ENCODE measurements at regions not wholly inside any gene's neighbourhood (a gene's known extent, or its start where the extent isn't known, plus 50 kb on each side); places are given as distances from the start of the nearest gene placed in this dataset.

- ATAC-seq (replicated peaks in 1 of 4) (no peak), DNase-seq (no peak)
- H3K4me3 Mint-ChIP-seq: no peak overlapping the region
- CTCF ChIA-PET: no interaction called here
- no peaks in the 10 kb centered on the region for H3K36me3 Mint-ChIP-seq
- WGBS (ENCODE audit: insufficient coverage): 86% methylated on average over 6 of the region's 10 CpGs
- Histone ChIP-seq H3K27ac (ENCODE audit: low read length) (no peak overlapping the region), H3K4me1 (ENCODE audit: control insufficient read depth in 1 of 2, extremely low read depth in 1 of 2, insufficient read depth in 2 of 2, low read length in 2 of 2) (no peaks in the 10 kb centered on the region), H3K27me3 (replicated peaks in 1 of 2; ENCODE audit: control insufficient read depth in 2 of 2, extremely low read depth in 1 of 2, insufficient read depth in 2 of 2, low read length in 1 of 2) (no peaks in the 10 kb centered on the region), H3K36me3 (ENCODE audit: control insufficient read depth in 2 of 2, extremely low read depth in 1 of 2, insufficient read depth in 1 of 2, low read length in 1 of 2) (no peaks in the 10 kb centered on the region), H3K4me3 (ENCODE audit: control insufficient read depth in 1 of 2, extremely low read depth in 1 of 2, low read length in 1 of 2) (no peak overlapping the region), H3K9me3 (no peaks in the 10 kb centered on the region)
- peaks cover 2 to 4% (median 3%) of the 10 kb centered on the region in 3 donors for H3K9me3 Mint-ChIP-seq
- no peaks in the 10 kb centered on the region for H3K27me3 Mint-ChIP-seq
- POLR2A ChIA-PET: no interaction called here
- H3K4me1 Mint-ChIP-seq: no peaks in the 10 kb centered on the region
- no peak overlapping the region for H3K27ac Mint-ChIP-seq
Measured at GRCh38 chr2:2799151-2799697, 468.1 kb upstream of the MYT1L start.

- H3K9me3 Mint-ChIP-seq: peaks cover 2 to 4% (median 3%) of the 10 kb centered on the region in 3 donors
- H3K36me3 ChIP-seq (ENCODE audit: control insufficient read depth in 2 of 2, extremely low read depth in 1 of 2, insufficient read depth in 1 of 2, low read length in 1 of 2): no peaks in the 10 kb centered on the region
- H3K4me3 Mint-ChIP-seq: no peak overlapping the region
- peaks cover 5% of the 10 kb centered on the region in 2 donors for H3K27me3 Mint-ChIP-seq
- ATAC-seq (replicated peaks in 1 of 4): no peak
- 100% methylated on average over 2 of the region's 2 CpGs for WGBS (ENCODE audit: insufficient coverage)
- H3K4me1 ChIP-seq (ENCODE audit: control insufficient read depth in 1 of 2, extremely low read depth in 1 of 2, insufficient read depth in 2 of 2, low read length in 2 of 2): no peaks in the 10 kb centered on the region
- H3K27ac Mint-ChIP-seq: no peak overlapping the region
- no peaks in the 10 kb centered on the region for H3K4me1 Mint-ChIP-seq
- H3K27ac ChIP-seq (ENCODE audit: low read length): no peak overlapping the region
- ChIA-PET CTCF (no interaction called here), POLR2A (no interaction called here)
- peaks cover 0 to 2% of the 10 kb centered on the region in 2 experiments for H3K27me3 ChIP-seq (replicated peaks in 1 of 2; ENCODE audit: control insufficient read depth in 2 of 2, extremely low read depth in 1 of 2, insufficient read depth in 2 of 2, low read length in 1 of 2)
- no peak overlapping the region for H3K4me3 ChIP-seq (ENCODE audit: control insufficient read depth in 1 of 2, extremely low read depth in 1 of 2, low read length in 1 of 2)
- no peak for DNase-seq
- no peaks in the 10 kb centered on the region for H3K9me3 ChIP-seq
- no peaks in the 10 kb centered on the region for H3K36me3 Mint-ChIP-seq
Measured at GRCh38 chr2:2798337-2798736, 467.3 kb upstream of the MYT1L start.

GRCh38 chr2:2797797-2798196 lies 466.7 kb upstream of the MYT1L start:
- Histone ChIP-seq H3K9me3 (no peaks in the 10 kb centered on the region), H3K36me3 (ENCODE audit: control insufficient read depth in 2 of 2, extremely low read depth in 1 of 2, insufficient read depth in 1 of 2, low read length in 1 of 2) (no peaks in the 10 kb centered on the region), H3K27ac (ENCODE audit: low read length) (no peak overlapping the region), H3K4me1 (ENCODE audit: control insufficient read depth in 1 of 2, extremely low read depth in 1 of 2, insufficient read depth in 2 of 2, low read length in 2 of 2) (no peaks in the 10 kb centered on the region), H3K4me3 (ENCODE audit: control insufficient read depth in 1 of 2, extremely low read depth in 1 of 2, low read length in 1 of 2) (no peak overlapping the region), H3K27me3 (replicated peaks in 1 of 2; ENCODE audit: control insufficient read depth in 2 of 2, extremely low read depth in 1 of 2, insufficient read depth in 2 of 2, low read length in 1 of 2) (peaks cover 0 to 6% of the 10 kb centered on the region in 2 experiments)
- H3K4me3 Mint-ChIP-seq: no peak overlapping the region
- no peak overlapping the region for H3K27ac Mint-ChIP-seq
- ATAC-seq (replicated peaks in 1 of 4) (no peak), DNase-seq (no peak)
- H3K27me3 Mint-ChIP-seq: peaks cover 6 to 7% of the 10 kb centered on the region in 2 donors
- POLR2A ChIA-PET: no interaction called here
- CTCF ChIA-PET: no interaction called here
- peaks cover 2 to 4% (median 3%) of the 10 kb centered on the region in 3 donors for H3K9me3 Mint-ChIP-seq
- 79% methylated on average over 3 of the region's 5 CpGs for WGBS (ENCODE audit: insufficient coverage)
- H3K36me3 Mint-ChIP-seq: no peaks in the 10 kb centered on the region
- no peaks in the 10 kb centered on the region for H3K4me1 Mint-ChIP-seq

DNA sequence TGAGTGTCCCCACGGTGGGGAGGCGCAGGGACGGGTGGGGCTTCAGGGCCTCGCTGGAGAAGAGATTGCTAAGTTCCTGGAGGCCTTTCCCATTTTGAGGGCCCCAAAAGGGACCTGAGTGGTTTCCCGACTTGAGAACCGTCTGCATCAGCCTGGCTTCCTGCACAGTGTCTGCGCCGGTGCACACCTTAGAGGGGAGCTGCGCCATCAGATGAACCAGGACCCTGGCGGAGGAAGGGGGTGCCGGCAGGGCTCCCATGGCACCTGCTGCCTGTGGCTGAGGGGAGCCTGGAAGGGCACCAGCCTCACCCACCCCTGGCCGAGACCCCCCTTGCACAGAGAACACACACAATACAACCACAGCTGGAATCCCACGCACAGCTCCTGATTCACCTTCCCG lies 465.1 kb upstream of the MYT1L start:
- no peak for ATAC-seq (replicated peaks in 1 of 4)

DNA sequence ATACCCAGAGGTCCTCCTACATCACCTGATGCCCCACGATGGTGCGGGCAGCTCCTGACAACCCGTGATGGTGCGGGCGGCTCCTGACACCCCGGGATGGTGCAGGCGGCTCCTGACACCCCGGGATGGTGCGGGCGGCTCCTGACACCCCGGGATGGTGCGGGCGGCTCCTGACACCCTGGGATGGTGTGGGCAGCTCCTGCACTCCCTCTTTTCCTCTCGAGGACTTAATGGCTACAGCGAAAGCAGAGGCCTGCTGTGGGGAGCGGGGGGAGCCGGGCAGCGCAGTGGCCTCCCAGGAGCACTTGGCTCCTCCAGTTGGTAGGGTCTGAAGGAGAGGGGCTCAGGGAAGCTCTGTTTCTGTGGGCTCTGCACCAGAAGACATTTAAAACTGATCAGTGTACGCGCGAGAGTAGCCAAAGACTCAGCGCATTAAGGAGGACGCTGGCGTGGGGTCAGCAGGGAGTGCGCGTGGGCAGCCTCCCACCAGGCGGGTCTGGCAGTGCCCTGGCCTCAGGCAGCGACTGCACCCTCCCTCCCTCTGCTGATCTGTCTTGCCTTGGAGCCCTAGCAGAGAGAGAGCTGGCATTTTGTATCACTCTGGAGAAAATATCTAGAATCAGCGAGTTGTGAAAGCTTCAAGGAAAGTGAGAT lies 464.5 kb upstream of the MYT1L start:
- Histone ChIP-seq H3K4me3 (ENCODE audit: control insufficient read depth in 1 of 2, extremely low read depth in 1 of 2, low read length in 1 of 2) (no peak overlapping the region), H3K4me1 (ENCODE audit: control insufficient read depth in 1 of 2, extremely low read depth in 1 of 2, insufficient read depth in 2 of 2, low read length in 2 of 2) (no peaks in the 10 kb centered on the region), H3K27ac (ENCODE audit: low read length) (no peak overlapping the region), H3K9me3 (no peaks in the 10 kb centered on the region), H3K36me3 (ENCODE audit: control insufficient read depth in 2 of 2, extremely low read depth in 1 of 2, insufficient read depth in 1 of 2, low read length in 1 of 2) (no peaks in the 10 kb centered on the region), H3K27me3 (replicated peaks in 1 of 2; ENCODE audit: control insufficient read depth in 2 of 2, extremely low read depth in 1 of 2, insufficient read depth in 2 of 2, low read length in 1 of 2) (peaks cover 0 to 6% of the 10 kb centered on the region in 2 experiments)
- ATAC-seq (replicated peaks in 1 of 4) (no peak), DNase-seq (no peak)
- Mint-ChIP-seq H3K4me1 (no peaks in the 10 kb centered on the region), H3K9me3 (no peaks in the 10 kb centered on the region), H3K27ac (no peak overlapping the region), H3K27me3 (peaks cover 7 to 9% of the 10 kb centered on the region in 2 donors), H3K36me3 (no peaks in the 10 kb centered on the region), H3K4me3 (no peak overlapping the region)
- CTCF ChIA-PET: interaction anchor here in 1 of 2 donors (0.6 kb wide), 1 partner anchor 897 kb away, joined by 5 read pairs; no protein-coding TSS in a partner anchor
- WGBS (ENCODE audit: insufficient coverage): 91% methylated on average over 27 of the region's 29 CpGs
- POLR2A ChIA-PET: no interaction called here

More for the DNA sequence above, 465.1 kb upstream of the MYT1L start:
- Histone ChIP-seq H3K9me3 (no peaks in the 10 kb centered on the region), H3K27me3 (replicated peaks in 1 of 2; ENCODE audit: control insufficient read depth in 2 of 2, extremely low read depth in 1 of 2, insufficient read depth in 2 of 2, low read length in 1 of 2) (peaks cover 0 to 6% of the 10 kb centered on the region in 2 experiments), H3K4me3 (ENCODE audit: control insufficient read depth in 1 of 2, extremely low read depth in 1 of 2, low read length in 1 of 2) (no peak overlapping the region), H3K4me1 (ENCODE audit: control insufficient read depth in 1 of 2, extremely low read depth in 1 of 2, insufficient read depth in 2 of 2, low read length in 2 of 2) (no peaks in the 10 kb centered on the region), H3K36me3 (ENCODE audit: control insufficient read depth in 2 of 2, extremely low read depth in 1 of 2, insufficient read depth in 1 of 2, low read length in 1 of 2) (no peaks in the 10 kb centered on the region), H3K27ac (ENCODE audit: low read length) (no peak overlapping the region)
- Mint-ChIP-seq H3K9me3 (peaks cover 0 to 1% (median 0%) of the 10 kb centered on the region in 3 donors), H3K27ac (no peak overlapping the region), H3K36me3 (no peaks in the 10 kb centered on the region), H3K27me3 (peaks cover 7 to 9% of the 10 kb centered on the region in 2 donors), H3K4me1 (no peaks in the 10 kb centered on the region), H3K4me3 (no peak overlapping the region)
- 95% methylated on average over 9 of the region's 14 CpGs for WGBS (ENCODE audit: insufficient coverage)
- ChIA-PET CTCF (interaction anchor here in 1 of 2 donors (0.6 kb wide), 1 partner anchor 898 kb away, joined by 5 read pairs; no protein-coding TSS in a partner anchor), POLR2A (no interaction called here)
- DNase-seq: no peak

GRCh38 chr2:2793925-2794560 lies 463.0 kb upstream of the MYT1L start:
- ChIA-PET POLR2A (no interaction called here), CTCF (no interaction called here)
- no peak for ATAC-seq (replicated peaks in 1 of 4)
- Mint-ChIP-seq H3K4me1 (no peaks in the 10 kb centered on the region), H3K9me3 (no peaks in the 10 kb centered on the region), H3K4me3 (no peak overlapping the region), H3K27me3 (peaks cover 7 to 14% of the 10 kb centered on the region in 2 donors), H3K27ac (no peak overlapping the region), H3K36me3 (no peaks in the 10 kb centered on the region)
- Histone ChIP-seq H3K9me3 (no peaks in the 10 kb centered on the region), H3K27ac (ENCODE audit: low read length) (no peak overlapping the region), H3K36me3 (ENCODE audit: control insufficient read depth in 2 of 2, extremely low read depth in 1 of 2, insufficient read depth in 1 of 2, low read length in 1 of 2) (no peaks in the 10 kb centered on the region), H3K4me3 (ENCODE audit: control insufficient read depth in 1 of 2, extremely low read depth in 1 of 2, low read length in 1 of 2) (no peak overlapping the region), H3K4me1 (ENCODE audit: control insufficient read depth in 1 of 2, extremely low read depth in 1 of 2, insufficient read depth in 2 of 2, low read length in 2 of 2) (no peaks in the 10 kb centered on the region), H3K27me3 (replicated peaks in 1 of 2; ENCODE audit: control insufficient read depth in 2 of 2, extremely low read depth in 1 of 2, insufficient read depth in 2 of 2, low read length in 1 of 2) (peaks cover 0 to 8% of the 10 kb centered on the region in 2 experiments)
- DNase-seq: no peak
- WGBS (ENCODE audit: insufficient coverage): 72% methylated on average over 7 of the region's 11 CpGs

Data from T-cell (primary cell).